ENCODE measurements at regions not wholly inside any gene's neighbourhood (a gene's known extent, or its start where the extent isn't known, plus 50 kb on each side); places are given as distances from the start of the nearest gene placed in this dataset.

DNA sequence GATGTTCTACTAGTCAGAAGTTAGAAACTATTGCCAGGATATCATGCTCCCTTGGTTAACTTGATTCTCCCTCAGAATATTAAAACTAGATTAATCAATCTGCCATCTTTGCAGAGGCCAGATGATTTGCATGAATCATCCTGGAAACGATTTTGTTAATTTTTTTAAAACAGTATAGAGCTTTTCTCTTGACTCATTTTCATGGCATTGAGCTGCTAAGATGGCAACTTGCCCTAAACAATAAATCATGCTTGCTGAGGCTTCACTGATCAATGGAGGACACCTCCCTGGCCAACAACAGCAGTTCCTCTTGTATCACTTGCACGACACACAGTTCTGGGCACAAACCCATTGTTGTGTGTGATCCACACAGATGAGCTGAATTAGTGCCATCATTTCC is 109.1 kb downstream of the COL6A6 start:
- no peaks in the 10 kb centered on the region for H3F3A ChIP-seq (ENCODE audit: low read depth)
- no peaks in the 10 kb centered on the region for H3K79me2 ChIP-seq (ENCODE audit: insufficient read depth, low read length)
- H3K9ac ChIP-seq (ENCODE audit: low read depth, low read length, poor library complexity, severe bottlenecking), result no peak overlapping the region
- no peaks in the 10 kb centered on the region for H3K9me2 ChIP-seq (replicated peaks; ENCODE audit: low read depth, low read length)
- H3K4me3 ChIP-seq (ENCODE audit: low read length, poor library complexity, severe bottlenecking), result no peak overlapping the region
- H3K9me3 ChIP-seq (ENCODE audit: insufficient read depth, low read depth, low read length), result no peaks in the 10 kb centered on the region
- no peak for TF ChIP-seq EZH2phosphoT487 (IDR thresholded peaks at IDR 0.05; ENCODE audit: borderline replicate concordance)
- TF ChIP-seq, protein P1, sequence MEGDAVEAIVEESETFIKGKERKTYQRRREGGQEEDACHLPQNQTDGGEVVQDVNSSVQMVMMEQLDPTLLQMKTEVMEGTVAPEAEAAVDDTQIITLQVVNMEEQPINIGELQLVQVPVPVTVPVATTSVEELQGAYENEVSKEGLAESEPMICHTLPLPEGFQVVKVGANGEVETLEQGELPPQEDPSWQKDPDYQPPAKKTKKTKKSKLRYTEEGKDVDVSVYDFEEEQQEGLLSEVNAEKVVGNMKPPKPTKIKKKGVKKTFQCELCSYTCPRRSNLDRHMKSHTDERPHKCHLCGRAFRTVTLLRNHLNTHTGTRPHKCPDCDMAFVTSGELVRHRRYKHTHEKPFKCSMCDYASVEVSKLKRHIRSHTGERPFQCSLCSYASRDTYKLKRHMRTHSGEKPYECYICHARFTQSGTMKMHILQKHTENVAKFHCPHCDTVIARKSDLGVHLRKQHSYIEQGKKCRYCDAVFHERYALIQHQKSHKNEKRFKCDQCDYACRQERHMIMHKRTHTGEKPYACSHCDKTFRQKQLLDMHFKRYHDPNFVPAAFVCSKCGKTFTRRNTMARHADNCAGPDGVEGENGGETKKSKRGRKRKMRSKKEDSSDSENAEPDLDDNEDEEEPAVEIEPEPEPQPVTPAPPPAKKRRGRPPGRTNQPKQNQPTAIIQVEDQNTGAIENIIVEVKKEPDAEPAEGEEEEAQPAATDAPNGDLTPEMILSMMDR (conservative IDR thresholded peaks at IDR 0.05; ENCODE audit: low read length), result no peak
- H3K27me3 ChIP-seq (ENCODE audit: insufficient read depth, low read length, poor library complexity, severe bottlenecking), result peaks cover 5% of the 10 kb centered on the region
- no peaks in the 10 kb centered on the region for H3K36me3 ChIP-seq (ENCODE audit: insufficient read depth, low read length)
- H3K4me2 ChIP-seq (ENCODE audit: low read depth, low read length, poor library complexity, severe bottlenecking), result no peak overlapping the region
- no peak overlapping the region for H2AFZ ChIP-seq (ENCODE audit: low read length)
- no peaks in the 10 kb centered on the region for H4K20me1 ChIP-seq (ENCODE audit: insufficient read depth, low read length, poor library complexity, severe bottlenecking)
- H3K4me1 ChIP-seq (ENCODE audit: insufficient read depth, low read length, poor library complexity, severe bottlenecking), result no peaks in the 10 kb centered on the region

DNA sequence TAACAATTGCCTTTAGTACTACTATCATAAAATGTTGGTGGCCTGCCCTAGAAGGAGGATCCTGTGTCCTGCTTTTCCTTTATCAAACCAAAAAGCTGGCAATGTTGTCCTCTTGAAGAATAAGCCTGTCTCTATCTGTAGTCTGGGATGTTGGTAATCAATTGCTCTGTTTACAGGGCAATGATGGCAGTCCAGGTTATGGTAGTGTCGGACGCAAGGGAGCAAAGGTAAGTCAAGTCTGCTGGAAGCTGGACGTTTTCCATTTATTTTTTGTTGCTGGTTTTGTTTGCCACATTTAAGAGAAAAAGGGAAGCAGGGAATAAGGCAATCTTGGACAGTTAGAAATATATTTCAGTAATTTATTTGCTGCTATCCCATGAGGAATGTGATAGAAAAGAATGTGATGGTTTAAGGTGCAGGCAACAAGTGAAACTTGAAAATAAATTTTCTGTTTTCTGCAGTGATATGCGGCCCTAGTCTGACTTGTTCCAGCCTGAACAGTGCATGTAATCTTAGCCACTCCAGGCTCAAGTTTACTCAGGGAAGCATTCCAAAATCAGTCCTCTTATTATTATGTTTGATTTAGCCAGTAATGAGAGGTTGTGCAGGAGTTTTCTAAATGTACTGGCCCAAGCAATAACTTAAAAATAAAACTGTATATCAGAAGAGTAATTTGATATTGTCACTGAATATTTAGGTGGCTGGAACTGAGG is 110.3 kb downstream of the COL6A6 start:
- H3K4me3 ChIP-seq (ENCODE audit: low read length, poor library complexity, severe bottlenecking), result no peak overlapping the region
- TF ChIP-seq EZH2phosphoT487 (IDR thresholded peaks at IDR 0.05; ENCODE audit: borderline replicate concordance), result no peak
- TF ChIP-seq, protein P1 (conservative IDR thresholded peaks at IDR 0.05; ENCODE audit: low read length), result no peak

DNA sequence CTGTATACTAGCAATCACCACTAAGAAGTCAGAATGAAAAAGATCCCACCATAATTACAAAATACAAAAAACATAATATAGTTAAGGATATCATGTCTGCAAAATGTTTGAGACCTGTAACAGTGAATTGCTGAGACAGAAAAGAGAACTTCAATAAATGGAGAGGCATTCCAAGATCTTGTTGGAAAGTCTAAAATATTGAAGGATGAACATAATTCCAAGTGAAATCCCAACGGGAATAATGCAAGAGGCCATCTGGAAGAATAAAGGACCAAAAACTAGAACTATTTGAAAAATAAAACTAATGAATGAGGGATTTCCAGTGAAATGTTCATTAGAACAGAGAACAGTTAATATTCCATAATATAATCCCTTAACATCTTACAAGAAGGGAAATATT is 110.9 kb downstream of the COL6A6 start:
- TF ChIP-seq, protein P1 (conservative IDR thresholded peaks at IDR 0.05; ENCODE audit: low read length), result no peak
- no peak for TF ChIP-seq EZH2phosphoT487 (IDR thresholded peaks at IDR 0.05; ENCODE audit: borderline replicate concordance)
- Histone ChIP-seq H3K9me3 (ENCODE audit: insufficient read depth, low read depth, low read length) (no peaks in the 10 kb centered on the region), H3K4me1 (ENCODE audit: insufficient read depth, low read length, poor library complexity, severe bottlenecking) (no peaks in the 10 kb centered on the region)

More for the DNA sequence above, 110.3 kb downstream of the COL6A6 start:
- no peaks in the 10 kb centered on the region for H3K4me1 ChIP-seq (ENCODE audit: insufficient read depth, low read length, poor library complexity, severe bottlenecking)
- no peak overlapping the region for H3K4me2 ChIP-seq (ENCODE audit: low read depth, low read length, poor library complexity, severe bottlenecking)
- H3K79me2 ChIP-seq (ENCODE audit: insufficient read depth, low read length), result no peaks in the 10 kb centered on the region
- H3K9me2 ChIP-seq (replicated peaks; ENCODE audit: low read depth, low read length), result no peaks in the 10 kb centered on the region
- H3K27me3 ChIP-seq (ENCODE audit: insufficient read depth, low read length, poor library complexity, severe bottlenecking), result peaks cover 5% of the 10 kb centered on the region
- H3K9me3 ChIP-seq (ENCODE audit: insufficient read depth, low read depth, low read length), result no peaks in the 10 kb centered on the region
- no peaks in the 10 kb centered on the region for H3F3A ChIP-seq (ENCODE audit: low read depth)
- no peak overlapping the region for H3K9ac ChIP-seq (ENCODE audit: low read depth, low read length, poor library complexity, severe bottlenecking)
- H3K36me3 ChIP-seq (ENCODE audit: insufficient read depth, low read length), result no peaks in the 10 kb centered on the region
- no peaks in the 10 kb centered on the region for H4K20me1 ChIP-seq (ENCODE audit: insufficient read depth, low read length, poor library complexity, severe bottlenecking)
- H2AFZ ChIP-seq (ENCODE audit: low read length), result no peak overlapping the region

More for the DNA sequence above, 110.9 kb downstream of the COL6A6 start:
- Histone ChIP-seq H4K20me1 (ENCODE audit: insufficient read depth, low read length, poor library complexity, severe bottlenecking) (no peaks in the 10 kb centered on the region), H3K27me3 (ENCODE audit: insufficient read depth, low read length, poor library complexity, severe bottlenecking) (peaks cover 5% of the 10 kb centered on the region), H3K4me2 (ENCODE audit: low read depth, low read length, poor library complexity, severe bottlenecking) (no peak overlapping the region), H3K79me2 (ENCODE audit: insufficient read depth, low read length) (no peaks in the 10 kb centered on the region), H3K36me3 (ENCODE audit: insufficient read depth, low read length) (no peaks in the 10 kb centered on the region), H3K9ac (ENCODE audit: low read depth, low read length, poor library complexity, severe bottlenecking) (no peak overlapping the region), H2AFZ (ENCODE audit: low read length) (no peak overlapping the region), H3K4me3 (ENCODE audit: low read length, poor library complexity, severe bottlenecking) (no peak overlapping the region), H3K9me2 (replicated peaks; ENCODE audit: low read depth, low read length) (no peaks in the 10 kb centered on the region), H3F3A (ENCODE audit: low read depth) (no peaks in the 10 kb centered on the region)
